IMR-90 (cell line): ENCODE measurements at regions not wholly inside any gene's neighbourhood (a gene's known extent, or its start where the extent isn't known, plus 50 kb on each side); places are given as distances from the start of the nearest gene placed in this dataset.

ENCODE experiments used
- ATAC-seq: fragments of 200-7000 bp; cut with Tn5 transposase; 2 replicates; pipeline ENCODE4 v1.9.1; 2020; ENCODE audit warnings: low read depth, mild to moderate bottlenecking, moderate library complexity
- BruUV-seq: library from RNA; stranded (reverse); fragments of 400-500 nt; replicated peaks from 2 replicates; lab custom pipeline; 2021; lab: Mats Ljungman, UMichigan
- CTCF ChIA-PET: fragments of 300-600 bp; formaldehyde crosslinking; extraction: SDS; loops from one replicate; lab custom pipeline; 2021; ENCODE audit warnings: antibody characterized with exemption; lab: Yijun Ruan, JAX
- POLR2A ChIA-PET: fragments of 300-600 bp; sonication (Branson Sonifier 250); formaldehyde crosslinking; loops from one replicate; lab custom pipeline; 2022; ENCODE audit warnings: antibody characterized with exemption; ENCODE audit not compliant: unreplicated experiment; lab: Charles Lee
- DNase-seq: peaks from one replicate; pipeline ENCODE4 v3.0.0; 2013
- H2AFZ ChIP-seq: replicated peaks from 2 replicates; pipeline ENCODE3; 2013; ENCODE audit warnings: low read length, mild to moderate bottlenecking; ENCODE audit not compliant: poor library complexity
- H2AK5ac ChIP-seq: 2 replicates; pipeline ENCODE4 v1.6.1; 2013; ENCODE audit warnings: low read depth, low read length, inconsistent platforms
- H2AK9ac ChIP-seq: replicated peaks from 2 replicates; pipeline ENCODE3; 2013; ENCODE audit warnings: mild to moderate bottlenecking, low read depth, low read length, moderate library complexity; ENCODE audit not compliant: poor library complexity
- H2BK120ac ChIP-seq: 2 replicates; pipeline ENCODE4 v1.6.1; 2013; ENCODE audit warnings: low read depth, low read length, inconsistent platforms
- H2BK15ac ChIP-seq: 3 replicates; pipeline ENCODE4 v1.6.1; 2013; ENCODE audit warnings: low read depth, low read length, inconsistent platforms
- H2BK20ac ChIP-seq: 2 replicates; pipeline ENCODE4 v1.6.1; 2013; ENCODE audit warnings: low read depth, mild to moderate bottlenecking, inconsistent platforms, low read length, moderate library complexity
- H2BK5ac ChIP-seq: 2 replicates; pipeline ENCODE4 v1.6.1; 2013; ENCODE audit warnings: mild to moderate bottlenecking, low read depth, low read length, inconsistent platforms; ENCODE audit not compliant: poor library complexity, severe bottlenecking
- H3K14ac ChIP-seq: replicated peaks from 2 replicates; pipeline ENCODE4 v1.6.1; 2013; ENCODE audit warnings: low read depth, low read length, inconsistent platforms
- H3K18ac ChIP-seq: 2 replicates; pipeline ENCODE4 v1.6.1; 2013; ENCODE audit warnings: low read depth, low read length, control low read depth
- H3K23ac ChIP-seq: 2 replicates; pipeline ENCODE4 v1.6.1; 2013; ENCODE audit warnings: low read depth, low read length, inconsistent platforms
- H3K27ac ChIP-seq: 2 replicates; pipeline ENCODE4 v1.5.1; 2013; ENCODE audit warnings: mild to moderate bottlenecking, control low read depth, low read length; ENCODE audit not compliant: insufficient read depth
- H3K27me3 ChIP-seq: 2 replicates; pipeline ENCODE4 v1.6.1; 2013; ENCODE audit warnings: low read length; ENCODE audit not compliant: control insufficient read depth, insufficient read depth
- H3K36me3 ChIP-seq: 2 replicates; pipeline ENCODE4 v1.6.1; 2013; ENCODE audit warnings: low read length, mixed read lengths; ENCODE audit not compliant: control insufficient read depth, insufficient read depth
- H3K4ac ChIP-seq: 2 replicates; pipeline ENCODE4 v1.6.1; 2013; ENCODE audit warnings: low read depth, low read length, inconsistent platforms
- H3K4me1 ChIP-seq: 2 replicates; pipeline ENCODE4 v1.6.1; 2013; ENCODE audit warnings: low read length, mixed read lengths; ENCODE audit not compliant: control insufficient read depth, insufficient read depth
- H3K4me2 ChIP-seq: 2 replicates; pipeline ENCODE4 v1.6.1; 2013; ENCODE audit warnings: low read depth, mild to moderate bottlenecking, control low read depth, low read length, moderate library complexity
- H3K4me3 ChIP-seq: 2 replicates; pipeline ENCODE4 v1.5.1; 2013; ENCODE audit warnings: low read depth, mild to moderate bottlenecking, control low read depth, low read length, moderate library complexity; ENCODE audit not compliant: insufficient read depth
- H3K56ac ChIP-seq: 2 replicates; pipeline ENCODE4 v1.6.1; 2013; ENCODE audit warnings: low read length, inconsistent platforms; ENCODE audit not compliant: insufficient read depth; ENCODE audit errors: extremely low read depth
- H3K79me1 ChIP-seq, 2 experiments: 2 replicates each; pipeline ENCODE4 v1.6.1; 2013; ENCODE audit warnings: low read length in 2 of 2, inconsistent platforms in 1 of 2, low read depth in 1 of 2
- H3K9ac ChIP-seq: 2 replicates; pipeline ENCODE4 v1.6.1; 2013; ENCODE audit warnings: low read depth, low read length, control low read depth
- H3K9me1 ChIP-seq: 2 replicates; pipeline ENCODE4 v1.6.1; 2013; ENCODE audit warnings: low read length, inconsistent platforms; ENCODE audit not compliant: insufficient read depth
- H3K9me3 ChIP-seq: 2 replicates; pipeline ENCODE4 v1.6.1; 2013; ENCODE audit warnings: low read length; ENCODE audit not compliant: control insufficient read depth, insufficient read depth
- H4K20me1 ChIP-seq: 2 replicates; pipeline ENCODE4 v1.6.1; 2013; ENCODE audit warnings: low read length, inconsistent platforms; ENCODE audit not compliant: insufficient read depth
- H4K5ac ChIP-seq: 2 replicates; pipeline ENCODE4 v1.6.1; 2013; ENCODE audit warnings: mild to moderate bottlenecking, low read depth, low read length, control low read depth
- H4K8ac ChIP-seq, 2 experiments: 2 replicates each; pipeline ENCODE4 v1.6.1; 2013; ENCODE audit warnings: low read depth in 2 of 2, low read length in 2 of 2, control low read depth in 1 of 2, inconsistent platforms in 1 of 2
- H4K91ac ChIP-seq: 2 replicates; pipeline ENCODE4 v1.6.1; 2013; ENCODE audit warnings: low read depth, low read length, inconsistent platforms; ENCODE audit not compliant: insufficient read depth
- BHLHE40 ChIP-seq: fragments of 150-350 bp; IDR thresholded peaks from 2 replicates; pipeline ENCODE4 v1.6.1; 2016; ENCODE audit warnings: mild to moderate bottlenecking, low read depth, low read length
- CEBPB ChIP-seq: IDR thresholded peaks from 2 replicates; pipeline ENCODE4 v1.6.1; 2012; ENCODE audit warnings: low read depth, low read length, improper control_type of control experiment
- CHD1 ChIP-seq: IDR thresholded peaks from 2 replicates; pipeline ENCODE4 v1.6.1; 2012; ENCODE audit warnings: low read depth, low read length, improper control_type of control experiment
- CTCF ChIP-seq: conservative IDR thresholded peaks from 2 replicates; pipeline ENCODE4 v1.5.1; 2012; ENCODE audit warnings: mild to moderate bottlenecking, low read depth, low read length, improper control_type of control experiment
- FOS ChIP-seq: fragments of 150-350 bp; IDR thresholded peaks from 2 replicates; pipeline ENCODE4 v1.6.1; 2016; ENCODE audit warnings: low read depth, low read length
- MAFK ChIP-seq: IDR thresholded peaks from 2 replicates; pipeline ENCODE4 v1.6.1; 2012; ENCODE audit warnings: low read depth, low read length, improper control_type of control experiment
- MAZ ChIP-seq: IDR thresholded peaks from 2 replicates; pipeline ENCODE4 v1.6.1; 2012; ENCODE audit warnings: low read depth, mild to moderate bottlenecking, low read length, improper control_type of control experiment, moderate library complexity, borderline replicate concordance
- MXI1 ChIP-seq: IDR thresholded peaks from 2 replicates; pipeline ENCODE4 v1.6.1; 2012; ENCODE audit warnings: low read depth, mild to moderate bottlenecking, low read length, moderate library complexity, borderline replicate concordance
- NFE2L2 ChIP-seq: fragments of 150-350 bp; IDR thresholded peaks from 2 replicates; pipeline ENCODE4 v1.6.1; 2016; ENCODE audit warnings: low read depth, mild to moderate bottlenecking, low read length
- POLR2A ChIP-seq: IDR thresholded peaks from 2 replicates; pipeline ENCODE4 v1.6.1; 2012; ENCODE audit warnings: mild to moderate bottlenecking, low read depth, low read length
- RCOR1 ChIP-seq: IDR thresholded peaks from 2 replicates; pipeline ENCODE4 v1.6.1; 2012; ENCODE audit warnings: mild to moderate bottlenecking, low read length, improper control_type of control experiment; ENCODE audit not compliant: insufficient replicate concordance
- RFX5 ChIP-seq: IDR thresholded peaks from 2 replicates; pipeline ENCODE4 v1.8.0; 2012; ENCODE audit warnings: low read depth, mild to moderate bottlenecking, low read length, moderate library complexity
- SMC3 ChIP-seq: fragments of 150-350 bp; IDR thresholded peaks from 2 replicates; pipeline ENCODE4 v1.6.1; 2016; ENCODE audit warnings: low read depth, mild to moderate bottlenecking, antibody characterized with exemption, low read length, moderate library complexity
- USF2 ChIP-seq: fragments of 150-350 bp; IDR thresholded peaks from 2 replicates; pipeline ENCODE4 v1.6.1; 2017; ENCODE audit warnings: mild to moderate bottlenecking, antibody characterized with exemption, low read length, low read depth
- WGBS, 2 experiments: methylation state at CpG; one replicate each; pipeline versions ENCODE4 v1.1.5 to v1.1.7; 2013; ENCODE audit warnings: missing lambda C conversion rate in 2 of 2; ENCODE audit not compliant: insufficient read length in 1 of 2; ENCODE audit errors: extremely low coverage in 2 of 2; 5-methylcytosine and 5-hydroxymethylcytosine counted together
- dilution Hi-C: fragments of 300-500 bp; cut with HindIII; formaldehyde crosslinking; loops from one replicate; pipeline ENCODE4 v1.14.3; 2018; ENCODE audit warnings: low sequenced_read_pairs; ENCODE audit not compliant: unreplicated experiment
- in situ Hi-C: fragments of 300-500 bp; cut with MboI; formaldehyde crosslinking; loops from 3 replicates; pipeline ENCODE4 v1.14.3; 2019; ENCODE audit warnings: low sequenced_read_pairs, inconsistent platforms, mixed read lengths
- intact Hi-C: fragments of 100-400 bp; cut with micrococcal nuclease; formaldehyde crosslinking; loops from 2 replicates; pipeline ENCODE4 v1.10.0; 2022

- POLR2A ChIA-PET: no interaction called here
- no peaks in the 10 kb centered on the region for H4K20me1 ChIP-seq
- TF ChIP-seq POLR2A (no peak), RFX5 (no peak), BHLHE40 (no peak), RCOR1 (no peak), MAFK (no peak), MXI1 (no peak), CTCF (no peak), MAZ (no peak), CHD1 (no peak), FOS (no peak), SMC3 (no peak), USF2 (no peak), NFE2L2 (no peak), CEBPB (no peak)
- H4K8ac ChIP-seq: no peak overlapping the region
- in situ Hi-C loops (no loop called here), intact Hi-C loops (no loop called here), dilution Hi-C loops (no loop called here)
- H3K56ac ChIP-seq: no peak overlapping the region
- H2BK20ac ChIP-seq: no peak overlapping the region
- H3K9ac ChIP-seq: no peak overlapping the region
- H3K27me3 ChIP-seq: no peaks in the 10 kb centered on the region
- H3K36me3 ChIP-seq: no peaks in the 10 kb centered on the region
- H3K18ac ChIP-seq: no peak overlapping the region
- DNase-seq (no peak), ATAC-seq (no peak)
- no peak overlapping the region for H2BK120ac ChIP-seq
- no peak overlapping the region for H3K27ac ChIP-seq
- H4K91ac ChIP-seq: no peak overlapping the region
- BruUV-seq: no TSS peak
- H2AK9ac ChIP-seq: no peak overlapping the region
- H3K79me1 ChIP-seq: no peaks in the 10 kb centered on the region
- H2AK5ac ChIP-seq: no peak overlapping the region
- H4K5ac ChIP-seq: no peak overlapping the region
- H3K9me3 ChIP-seq: 0 out of 2 replicates have a peak, but pooled peaks cover 3% of the 10 kb centered on the region
- no peaks in the 10 kb centered on the region for H3K4me1 ChIP-seq
- H3K4me2 ChIP-seq: no peak overlapping the region
- no peak overlapping the region for H3K4ac ChIP-seq
- no peak overlapping the region for H3K23ac ChIP-seq
- WGBS, 2 experiments: no CpG with 5 or more reads among the region's 3 CpGs
- no peak overlapping the region for H2BK15ac ChIP-seq
- no peak overlapping the region for H3K14ac ChIP-seq
- no peak overlapping the region for H2AFZ ChIP-seq
- CTCF ChIA-PET: no interaction called here
- H3K9me1 ChIP-seq: no peaks in the 10 kb centered on the region
- no peak overlapping the region for H2BK5ac ChIP-seq
- H3K4me3 ChIP-seq: no peak overlapping the region
Observed at GRCh38 chr4:32994981-32995881, 2275.1 kb downstream of the PCDH7 start.
